Esophagus muscularis mucosa (tissue), 4 donors: ENCODE measurements at regions not wholly inside any gene's neighbourhood (a gene's known extent, or its start where the extent isn't known, plus 50 kb on each side); places are given as distances from the start of the nearest gene placed in this dataset.

ENCODE experiments used
- CTCF ChIP-seq, 3 experiments: fragments of 200-600 bp in 2 of 3; fragments of 450-650 bp in 1 of 3; sonication (generic) in 2 of 3; IDR thresholded peaks; one replicate each; pipeline ENCODE4 v1.5.1; 2017 to 2019; ENCODE audit warnings: antibody characterized with exemption in 3 of 3, mild to moderate bottlenecking in 2 of 3, moderate library complexity in 1 of 3
- EP300 ChIP-seq: sonication (generic); formaldehyde crosslinking; IDR thresholded peaks from one replicate; pipeline ENCODE4 v1.6.1; 2017; ENCODE audit warnings: antibody characterized with exemption
- POLR2A ChIP-seq: fragments of 450-650 bp; IDR thresholded peaks from one replicate; pipeline ENCODE4 v1.6.1; 2017; ENCODE audit warnings: antibody characterized with exemption, moderate library complexity, mild to moderate bottlenecking, low read depth
- POLR2AphosphoS5 ChIP-seq, 2 donors: sonication (generic); formaldehyde crosslinking; IDR thresholded peaks; one replicate each; pipeline ENCODE4 v1.6.1; 2017; ENCODE audit warnings: antibody characterized with exemption in 2 of 2

GRCh38 chr18:29156531-29156930, 979.6 kb upstream of the CDH2 start:
- TF ChIP-seq POLR2AphosphoS5 (IDR thresholded peaks at IDR 0.05) (no peak), EP300 (no peak), POLR2A (no peak), CTCF (IDR thresholded peaks at IDR 0.05) (no peak)
